Endometrial microvascular endothelial cells (primary cell): ENCODE measurements at regions not wholly inside any gene's neighbourhood (a gene's known extent, or its start where the extent isn't known, plus 50 kb on each side); places are given as distances from the start of the nearest gene placed in this dataset.
"Not testable (repeated sequence)": the region's sequence is repeated elsewhere in the genome, so short reads cannot be mapped to it uniquely, and the experiment has no call there.

Experiments used
- in situ Hi-C: cut with HindIII; loops from 2 replicates; pipeline ENCODE4 v1.10.0; 2017; ENCODE audit warnings: low sequenced_read_pairs, low pct_unique_long_range_greater_than_20kb; ENCODE audit errors: inconsistent ontology term

- in situ Hi-C loops = no loop called here
Measured at GRCh38 chr15:95629503-95630168, 700.9 kb upstream of the NR2F2 start.

- in situ Hi-C loops = no loop called here
Measured at GRCh38 chr15:95630683-95631082, 699.8 kb upstream of the NR2F2 start.

GRCh38 chr15:95635666-95636065 lies 694.8 kb upstream of the NR2F2 start:
- in situ Hi-C loops = no loop called here

GRCh38 chr15:95636107-95636506 lies 694.4 kb upstream of the NR2F2 start:
- in situ Hi-C loops = no loop called here

- in situ Hi-C loops = not testable (repeated sequence)
Measured at GRCh38 chr15:95637234-95637633, 693.3 kb upstream of the NR2F2 start.

GRCh38 chr15:95639208-95639607 lies 691.3 kb upstream of the NR2F2 start:
- in situ Hi-C loops = no loop called here

- in situ Hi-C loops = no loop called here
Measured at GRCh38 chr15:95644100-95644875, 686.2 kb upstream of the NR2F2 start.

GRCh38 chr15:95645791-95646338 lies 684.6 kb upstream of the NR2F2 start:
- in situ Hi-C loops = no loop called here

- in situ Hi-C loops = no loop called here
Measured at GRCh38 chr15:95646484-95647273, 683.8 kb upstream of the NR2F2 start.

GRCh38 chr15:95647531-95648277 lies 682.8 kb upstream of the NR2F2 start:
- in situ Hi-C loops = no loop called here

GRCh38 chr15:95653361-95653805 lies 677.1 kb upstream of the NR2F2 start:
- in situ Hi-C loops = no loop called here

GRCh38 chr15:95655089-95655607 lies 675.4 kb upstream of the NR2F2 start:
- in situ Hi-C loops = no loop called here

- in situ Hi-C loops = no loop called here
Measured at GRCh38 chr15:95656595-95656994, 673.9 kb upstream of the NR2F2 start.

GRCh38 chr15:95658799-95659198 lies 671.7 kb upstream of the NR2F2 start:
- in situ Hi-C loops = no loop called here

GRCh38 chr15:95659656-95660055 lies 670.8 kb upstream of the NR2F2 start:
- in situ Hi-C loops = no loop called here

GRCh38 chr15:95662638-95663037 lies 667.9 kb upstream of the NR2F2 start:
- in situ Hi-C loops = no loop called here

GRCh38 chr15:95663156-95664100 lies 667.1 kb upstream of the NR2F2 start:
- in situ Hi-C loops = no loop called here
